ENCODE measurements at regions not wholly inside any gene's neighbourhood (a gene's known extent, or its start where the extent isn't known, plus 50 kb on each side); places are given as distances from the start of the nearest gene placed in this dataset.

GRCh38 chr3:72240531-72240930, 455.6 kb upstream of the PROK2 start:
- DNase-seq (ENCODE audit: low read depth, low spot score) = no peak

GRCh38 chr3:72238801-72239200, 453.9 kb upstream of the PROK2 start:
- DNase-seq (ENCODE audit: low read depth, low spot score) = no peak

DNA sequence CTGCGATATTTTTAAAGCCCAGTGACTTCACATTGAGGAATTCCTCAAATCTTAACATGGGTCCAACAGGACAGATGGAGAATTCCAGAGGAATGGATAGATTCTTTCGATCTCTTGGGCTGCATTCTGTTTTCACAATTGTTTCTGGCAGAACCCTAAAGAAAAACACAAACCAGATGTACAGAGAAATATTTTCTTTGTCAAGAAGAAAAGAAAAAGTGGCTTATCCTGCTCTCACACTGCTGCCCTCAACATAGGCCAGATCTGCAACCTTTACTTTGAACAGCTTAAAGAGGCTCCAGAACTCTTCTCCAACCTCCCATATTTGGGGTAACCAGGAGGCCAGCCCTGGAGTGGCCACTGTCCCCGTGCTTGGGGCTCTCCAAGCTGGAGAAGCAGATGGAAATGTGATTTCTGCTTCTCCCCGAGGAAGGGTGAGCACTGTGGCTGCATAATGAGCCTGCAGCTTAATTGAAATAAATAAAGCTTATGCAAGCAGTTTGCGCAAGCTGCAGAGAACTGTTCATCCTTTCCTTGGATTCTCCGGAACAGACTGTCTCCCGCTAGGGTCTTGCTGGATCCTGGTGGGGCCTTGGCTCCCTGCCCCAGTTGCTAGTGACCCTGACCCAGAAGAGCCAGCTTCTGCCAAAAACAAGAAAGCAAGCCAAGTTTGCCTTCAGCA, 453.2 kb upstream of the PROK2 start:
- DNase-seq (ENCODE audit: low read depth, low spot score) = peak; percentile 45

- DNase-seq (ENCODE audit: low read depth, low spot score) = no peak
Observed at GRCh38 chr3:72237679-72238009, 452.7 kb upstream of the PROK2 start.

DNA sequence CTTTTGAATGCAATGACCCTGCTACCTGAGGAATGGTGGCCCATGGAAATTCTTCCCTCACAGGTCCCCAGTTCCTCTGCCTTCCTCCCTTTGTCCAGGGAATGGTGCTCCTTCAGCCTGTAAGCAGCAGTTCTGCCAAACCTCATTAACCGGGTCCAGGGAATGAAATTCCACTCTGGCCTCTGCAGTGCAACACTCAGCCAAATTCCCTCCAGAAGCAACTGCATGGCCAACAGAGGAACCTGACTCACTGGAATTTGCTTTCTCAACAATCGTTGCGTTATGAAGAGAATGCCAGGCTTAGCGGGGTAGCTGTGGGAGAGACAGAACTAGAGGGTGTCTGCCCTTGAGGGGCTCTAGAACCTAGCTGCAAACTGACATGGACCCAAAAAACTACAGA, 449.4 kb upstream of the PROK2 start:
- peak; percentile 94 for DNase-seq (ENCODE audit: low read depth, low spot score)

DNA sequence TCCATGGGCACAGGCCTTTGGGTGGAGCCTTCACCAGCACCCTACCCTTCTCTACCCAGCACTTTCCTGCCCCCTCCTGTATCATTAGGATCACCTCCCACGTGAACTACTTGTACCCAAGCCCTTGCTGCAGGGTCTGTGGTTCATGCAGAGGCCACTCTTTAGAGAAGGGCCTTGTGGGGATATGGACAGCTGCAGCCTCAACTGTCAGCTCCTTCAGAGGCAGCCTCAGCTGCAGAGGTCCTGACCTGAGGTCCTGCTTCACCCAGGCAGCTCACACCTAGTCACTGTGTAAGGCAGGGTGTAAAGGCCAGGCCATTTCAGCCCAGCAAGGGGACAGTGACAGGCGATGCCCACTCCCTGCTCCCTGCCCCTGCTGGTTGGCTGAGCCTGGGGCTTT, 448.6 kb upstream of the PROK2 start:
- no peak for DNase-seq (ENCODE audit: low read depth, low spot score)

GRCh38 chr3:72232777-72233176, 447.8 kb upstream of the PROK2 start:
- no peak for DNase-seq (ENCODE audit: low read depth, low spot score)

GRCh38 chr3:72232331-72232730, 447.4 kb upstream of the PROK2 start:
- no peak for DNase-seq (ENCODE audit: low read depth, low spot score)

DNA sequence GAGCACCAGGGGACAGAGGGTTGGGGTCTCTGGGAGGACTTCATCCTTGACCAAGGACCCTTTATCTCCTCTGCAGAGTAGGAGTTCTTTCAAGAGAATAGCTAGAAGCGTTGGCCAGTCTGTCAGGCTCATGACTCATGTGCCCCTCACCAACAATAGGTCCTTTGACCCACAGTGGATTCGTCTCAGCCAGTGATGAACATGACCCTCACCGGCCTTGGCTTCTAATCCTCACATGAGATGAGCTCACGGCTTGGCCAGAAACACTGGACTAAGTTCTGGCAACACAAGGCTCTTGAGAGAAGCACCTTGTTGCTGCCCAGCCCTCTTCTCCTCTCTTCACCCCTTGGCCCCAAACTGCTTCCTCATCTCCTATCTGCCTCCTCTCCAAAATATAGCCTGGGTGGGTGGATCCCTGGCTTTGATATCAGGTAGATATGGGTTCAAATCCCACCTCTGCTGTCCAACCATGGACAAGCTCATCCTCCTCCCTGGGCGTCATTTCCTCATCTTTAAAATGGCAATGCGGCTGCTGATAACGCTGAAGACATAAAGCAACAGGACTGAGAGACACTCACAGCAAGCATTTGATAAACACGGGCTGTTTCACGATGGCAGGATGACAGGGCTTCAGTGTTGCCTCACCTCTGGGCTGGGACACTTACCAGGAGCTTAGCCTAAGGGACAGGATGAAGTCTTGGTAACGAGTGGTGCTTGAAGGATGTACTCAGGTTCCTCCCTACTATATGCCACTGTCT, 446.7 kb upstream of the PROK2 start:
- DNase-seq (ENCODE audit: low read depth, low spot score) = no peak

DNA sequence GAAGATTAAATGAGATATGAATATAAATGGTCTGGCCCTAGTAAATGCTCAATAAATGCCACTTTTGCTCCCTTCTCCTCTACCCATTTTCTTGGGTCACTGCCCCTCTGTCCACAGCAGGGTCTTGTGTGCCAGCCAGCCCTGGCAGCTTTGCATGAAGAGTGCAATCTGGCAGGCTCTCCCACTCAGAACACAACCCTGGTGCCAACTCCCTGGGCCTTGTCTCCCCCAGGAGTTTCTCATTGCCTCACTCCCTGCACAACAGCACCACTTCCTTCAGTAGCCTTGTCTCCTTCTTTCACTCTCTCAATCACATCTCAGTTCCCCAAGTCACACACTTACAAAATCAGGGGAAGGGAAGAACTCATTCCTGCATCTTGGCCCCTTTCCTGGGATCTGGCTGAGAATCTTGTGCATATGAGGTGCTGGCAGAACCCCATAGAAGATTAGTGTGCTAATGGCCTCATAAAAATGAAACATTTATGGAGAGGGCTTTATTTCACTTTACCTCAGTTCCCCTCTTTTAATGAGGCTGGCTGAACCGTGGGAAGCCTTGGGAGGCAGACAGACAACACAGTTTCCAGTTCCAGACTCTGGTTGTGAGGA, 445.9 kb upstream of the PROK2 start:
- DNase-seq (ENCODE audit: low read depth, low spot score) = no peak

DNA sequence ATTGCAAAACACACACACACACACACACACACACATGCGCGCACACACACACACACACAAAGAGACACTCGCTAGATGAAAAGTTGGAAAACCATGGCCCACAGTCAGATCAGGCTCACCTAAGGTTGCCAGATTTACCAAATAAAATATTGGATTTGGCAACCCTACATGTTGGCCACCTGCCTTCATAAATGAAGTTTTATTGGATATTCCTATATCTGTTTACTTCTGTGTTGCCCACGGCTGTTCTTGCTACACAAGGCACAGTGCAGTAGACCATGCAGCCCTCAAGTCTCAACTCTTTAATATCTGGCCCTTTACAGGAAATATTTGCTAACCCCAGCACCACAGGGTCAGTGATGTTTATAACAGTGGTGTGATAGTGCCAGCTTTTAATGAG, 445.0 kb upstream of the PROK2 start:
- DNase-seq (ENCODE audit: low read depth, low spot score) = no peak

- DNase-seq (ENCODE audit: low read depth, low spot score) = no peak
Observed at GRCh38 chr3:72227486-72228070, 442.6 kb upstream of the PROK2 start.

- no peak for DNase-seq (ENCODE audit: low read depth, low spot score)
Observed at GRCh38 chr3:72224804-72225509, 440.0 kb upstream of the PROK2 start.

DNA sequence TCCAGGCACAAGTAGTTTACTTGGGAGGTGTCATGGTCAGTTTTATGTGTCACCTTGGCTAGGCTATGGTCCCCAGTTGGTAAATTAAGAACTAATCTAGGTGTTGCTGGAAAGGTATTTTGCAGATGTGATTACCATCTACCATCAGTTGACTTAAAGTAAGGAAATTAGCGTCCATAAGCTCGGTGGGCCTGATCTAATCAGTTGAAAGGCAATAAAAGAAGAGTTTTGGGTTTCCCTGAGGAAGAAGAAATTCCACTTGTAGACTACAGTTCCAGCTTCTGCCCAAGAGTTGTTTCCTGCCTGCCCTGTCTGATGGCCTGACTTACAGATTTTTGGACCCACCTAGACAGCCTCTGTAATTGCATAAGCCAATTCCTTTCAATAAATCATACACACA, 438.7 kb upstream of the PROK2 start:
- no peak for DNase-seq (ENCODE audit: low read depth, low spot score)

DNA sequence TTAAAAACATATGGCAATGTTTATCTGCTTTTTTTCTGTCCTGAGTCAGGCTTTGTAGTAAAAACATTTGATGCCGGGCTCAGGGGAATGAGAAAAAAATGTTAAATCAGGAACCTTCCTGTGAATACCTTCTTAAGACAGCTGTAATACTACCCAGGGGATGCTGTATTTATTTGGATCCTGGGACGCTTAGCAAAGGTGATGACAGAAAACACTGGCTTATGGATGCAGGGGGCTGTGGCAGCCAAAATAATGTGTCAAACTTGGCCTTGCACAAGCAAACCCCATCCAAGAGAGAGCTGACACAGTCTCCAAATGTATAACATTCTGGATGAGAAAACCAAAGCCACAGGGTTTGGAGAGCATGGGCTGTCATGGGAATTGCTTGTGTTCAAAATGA, 438.2 kb upstream of the PROK2 start:
- DNase-seq (ENCODE audit: low read depth, low spot score) = no peak

- DNase-seq (ENCODE audit: low read depth, low spot score) = no peak
Observed at GRCh38 chr3:72222410-72222809, 437.5 kb upstream of the PROK2 start.

DNA sequence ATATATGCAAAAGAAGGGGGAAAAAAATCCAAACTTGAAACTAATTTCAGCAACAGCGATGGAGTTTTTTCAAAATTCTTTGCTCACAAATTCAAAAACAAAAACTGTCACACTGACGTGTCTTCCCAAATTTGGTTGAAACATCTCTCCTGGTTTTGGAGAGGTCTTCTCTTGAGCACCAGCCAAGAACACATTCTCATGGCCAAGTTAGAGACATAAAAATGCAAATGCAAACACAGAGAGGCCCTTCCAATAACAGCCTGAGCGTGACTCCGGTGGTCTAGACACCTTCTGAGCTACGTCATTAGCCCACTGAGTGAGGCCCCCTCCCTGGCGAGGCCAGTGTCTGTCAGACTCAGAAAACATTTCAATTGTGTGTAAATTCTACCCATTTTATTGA, 436.0 kb upstream of the PROK2 start:
- DNase-seq (ENCODE audit: low read depth, low spot score) = no peak

- DNase-seq (ENCODE audit: low read depth, low spot score) = no peak
Observed at GRCh38 chr3:72219752-72220151, 434.8 kb upstream of the PROK2 start.

- no peak for DNase-seq (ENCODE audit: low read depth, low spot score)
Observed at GRCh38 chr3:72217570-72217969, 432.6 kb upstream of the PROK2 start.

GRCh38 chr3:72214066-72214951, 429.4 kb upstream of the PROK2 start:
- no peak for DNase-seq (ENCODE audit: low read depth, low spot score)

Data from astrocyte of the hippocampus (primary cell).